T-helper 2 cell treated with Interferon-gamma antibody and Interleukin-4, amounts not matched to agents 5 μg/mL and 100 μg/mL, for 36 hours (primary cell): ENCODE measurements at regions not wholly inside any gene's neighbourhood (a gene's known extent, or its start where the extent isn't known, plus 50 kb on each side); places are given as distances from the start of the nearest gene placed in this dataset.

Source experiments
- DNase-seq: peaks from one replicate; pipeline ENCODE4 v3.0.0; 2021; ENCODE audit warnings: low spot score
- H3K27ac Mint-ChIP-seq: one replicate; pipeline ENCODE4 v1.8.0; 2021; ENCODE audit warnings: mild to moderate bottlenecking, mixed read lengths
- H3K27me3 Mint-ChIP-seq: one replicate; pipeline ENCODE4 v1.8.0; 2021; ENCODE audit warnings: low read depth, mixed read lengths
- H3K36me3 Mint-ChIP-seq: one replicate; pipeline ENCODE4 v1.8.0; 2021; ENCODE audit warnings: low read depth, mixed read lengths
- H3K4me1 Mint-ChIP-seq: one replicate; pipeline ENCODE4 v1.8.0; 2021; ENCODE audit warnings: low read depth, mixed read lengths
- H3K4me3 Mint-ChIP-seq: one replicate; pipeline ENCODE4 v1.8.0; 2022; ENCODE audit warnings: mild to moderate bottlenecking, moderate library complexity, mixed read lengths
- H3K9me3 Mint-ChIP-seq: one replicate; pipeline ENCODE4 v1.8.0; 2021; ENCODE audit warnings: mixed read lengths

DNA sequence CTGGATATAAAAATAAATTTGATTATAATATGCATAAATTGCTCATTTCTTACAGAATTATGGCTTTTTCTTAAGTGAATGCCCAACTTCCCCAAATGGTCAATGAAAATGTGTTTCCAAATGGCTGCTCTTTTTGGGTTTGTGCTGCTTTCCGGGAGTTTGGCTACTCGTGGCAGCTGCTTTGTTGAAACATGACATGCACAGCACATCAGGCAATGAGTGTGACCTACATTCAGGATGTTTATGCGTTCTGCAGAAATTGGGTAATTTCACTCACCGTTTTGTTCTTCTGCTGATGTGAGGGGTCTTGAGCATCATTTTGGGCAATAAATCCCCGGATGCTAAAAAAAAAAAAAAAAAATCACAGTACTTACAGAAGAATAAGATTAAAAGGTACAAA, 825.0 kb upstream of the KLHL29 start:
- no peaks in the 10 kb centered on the region for H3K27me3 Mint-ChIP-seq
- no peak overlapping the region for H3K4me3 Mint-ChIP-seq
- no peak for DNase-seq
- no peak overlapping the region for H3K27ac Mint-ChIP-seq
- H3K9me3 Mint-ChIP-seq: peaks cover 15% of the 10 kb centered on the region
- H3K4me1 Mint-ChIP-seq: no peaks in the 10 kb centered on the region
- no peaks in the 10 kb centered on the region for H3K36me3 Mint-ChIP-seq

DNA sequence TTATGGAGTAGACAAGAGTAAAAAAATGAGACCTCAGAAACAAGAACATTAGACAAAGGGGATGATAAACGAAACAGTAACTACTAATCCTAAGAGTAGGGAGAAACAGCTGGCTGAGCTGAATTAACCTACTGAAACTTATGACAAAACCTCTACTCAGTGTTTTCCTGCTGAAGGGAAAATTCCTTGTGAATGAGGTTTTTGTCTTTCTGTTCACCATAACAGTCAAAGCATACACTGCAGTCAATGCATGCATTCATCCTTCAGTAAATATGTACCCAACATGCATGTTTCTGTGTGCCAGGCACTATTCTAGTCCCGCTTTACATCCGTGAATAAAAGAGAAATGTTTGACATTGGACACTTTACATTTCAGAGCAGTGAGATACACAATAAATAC, 805.6 kb upstream of the KLHL29 start:
- no peak for DNase-seq
- H3K9me3 Mint-ChIP-seq: peaks cover 33% of the 10 kb centered on the region
- H3K4me1 Mint-ChIP-seq: no peaks in the 10 kb centered on the region
- no peak overlapping the region for H3K27ac Mint-ChIP-seq
- no peaks in the 10 kb centered on the region for H3K27me3 Mint-ChIP-seq
- no peak overlapping the region for H3K4me3 Mint-ChIP-seq
- no peaks in the 10 kb centered on the region for H3K36me3 Mint-ChIP-seq

DNA sequence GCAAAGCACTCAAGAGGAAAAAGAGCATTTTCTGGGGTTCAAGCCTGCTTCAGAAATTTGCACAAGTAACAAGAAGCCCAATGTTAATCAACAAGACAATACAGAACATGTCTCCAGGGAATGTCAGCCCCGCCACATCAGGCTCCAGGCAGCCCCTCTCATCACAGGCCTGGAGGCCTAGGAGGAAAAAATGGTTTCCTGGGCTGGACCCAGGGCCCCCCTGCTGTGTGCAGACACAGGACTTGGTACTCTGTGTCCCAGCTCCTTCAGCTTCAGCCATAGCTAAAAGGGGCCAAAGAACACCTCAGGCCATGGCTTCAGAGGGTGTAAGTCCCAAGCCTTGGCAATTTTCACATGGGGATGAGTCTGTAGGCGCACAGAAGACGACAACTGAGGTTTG, 802.9 kb upstream of the KLHL29 start:
- Mint-ChIP-seq H3K36me3 (no peaks in the 10 kb centered on the region), H3K4me1 (no peaks in the 10 kb centered on the region), H3K27ac (no peak overlapping the region), H3K9me3 (peaks cover 33% of the 10 kb centered on the region), H3K27me3 (no peaks in the 10 kb centered on the region), H3K4me3 (no peak overlapping the region)
- no peak for DNase-seq

DNA sequence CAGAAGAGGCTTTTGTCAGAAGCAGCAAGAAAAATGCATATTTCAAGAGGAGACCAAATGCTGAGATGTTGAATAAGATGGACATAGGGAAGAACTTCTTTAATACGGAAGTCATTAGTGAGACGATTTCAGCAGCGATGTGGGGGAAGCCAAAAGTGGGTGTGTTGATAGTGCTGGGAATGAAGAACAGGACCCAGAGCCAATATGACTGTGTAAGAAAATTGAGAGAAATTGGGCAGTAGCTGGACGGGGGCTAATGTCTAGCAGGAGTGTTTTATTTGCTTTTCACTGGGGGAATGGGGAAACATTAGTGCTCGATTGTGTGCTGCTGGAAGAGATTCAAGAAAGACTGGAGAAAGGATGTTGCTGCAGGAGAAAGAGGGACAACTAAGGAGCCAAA, 788.7 kb upstream of the KLHL29 start:
- no peak for DNase-seq
- H3K4me3 Mint-ChIP-seq: no peak overlapping the region
- H3K4me1 Mint-ChIP-seq: no peaks in the 10 kb centered on the region
- H3K27ac Mint-ChIP-seq: no peak overlapping the region
- no peaks in the 10 kb centered on the region for H3K27me3 Mint-ChIP-seq
- no peaks in the 10 kb centered on the region for H3K36me3 Mint-ChIP-seq
- H3K9me3 Mint-ChIP-seq: peaks cover 18% of the 10 kb centered on the region

DNA sequence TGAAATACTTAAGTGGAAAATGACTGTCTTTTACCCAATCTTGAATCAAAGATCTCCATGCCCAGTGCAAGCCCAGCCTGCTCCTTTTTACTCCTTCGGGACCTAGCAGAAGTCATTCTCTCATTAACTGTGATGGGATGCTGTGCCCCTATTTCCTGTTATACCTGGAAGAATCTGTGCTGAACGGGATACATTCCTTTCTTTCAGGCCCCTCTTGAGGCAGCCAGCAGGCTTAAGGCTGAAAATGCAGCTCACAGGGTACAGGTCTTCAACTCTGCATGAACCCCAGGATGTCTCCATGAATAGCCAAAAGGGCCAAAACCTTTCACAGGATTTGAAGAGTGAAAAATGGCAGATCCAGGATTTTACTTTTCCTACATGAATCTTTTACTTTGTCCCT, 784.8 kb upstream of the KLHL29 start:
- no peaks in the 10 kb centered on the region for H3K36me3 Mint-ChIP-seq
- no peak for DNase-seq
- H3K4me1 Mint-ChIP-seq: no peaks in the 10 kb centered on the region
- H3K4me3 Mint-ChIP-seq: no peak overlapping the region
- no peaks in the 10 kb centered on the region for H3K9me3 Mint-ChIP-seq
- H3K27me3 Mint-ChIP-seq: no peaks in the 10 kb centered on the region
- H3K27ac Mint-ChIP-seq: no peak overlapping the region

DNA sequence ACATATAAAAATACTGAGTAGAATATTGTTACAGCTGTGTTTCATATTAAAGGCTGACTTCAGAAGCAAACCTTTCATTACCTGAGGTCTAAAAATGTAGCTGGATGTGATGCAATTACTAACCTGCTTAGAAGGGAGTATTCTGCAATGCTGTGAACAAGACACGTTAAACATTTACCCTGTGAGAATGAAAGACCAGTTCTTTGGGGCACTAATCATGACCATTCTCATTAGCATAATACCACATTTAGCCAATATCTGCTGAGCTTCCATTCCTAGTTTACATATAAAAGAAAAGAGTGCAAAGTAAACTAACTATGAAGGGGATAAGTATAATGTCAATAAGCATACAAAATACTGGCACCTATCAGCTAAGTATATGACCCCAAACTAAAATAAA, 784.0 kb upstream of the KLHL29 start:
- Mint-ChIP-seq H3K27ac (no peak overlapping the region), H3K9me3 (no peaks in the 10 kb centered on the region), H3K36me3 (no peaks in the 10 kb centered on the region), H3K27me3 (no peaks in the 10 kb centered on the region), H3K4me3 (no peak overlapping the region), H3K4me1 (no peaks in the 10 kb centered on the region)
- no peak for DNase-seq

DNA sequence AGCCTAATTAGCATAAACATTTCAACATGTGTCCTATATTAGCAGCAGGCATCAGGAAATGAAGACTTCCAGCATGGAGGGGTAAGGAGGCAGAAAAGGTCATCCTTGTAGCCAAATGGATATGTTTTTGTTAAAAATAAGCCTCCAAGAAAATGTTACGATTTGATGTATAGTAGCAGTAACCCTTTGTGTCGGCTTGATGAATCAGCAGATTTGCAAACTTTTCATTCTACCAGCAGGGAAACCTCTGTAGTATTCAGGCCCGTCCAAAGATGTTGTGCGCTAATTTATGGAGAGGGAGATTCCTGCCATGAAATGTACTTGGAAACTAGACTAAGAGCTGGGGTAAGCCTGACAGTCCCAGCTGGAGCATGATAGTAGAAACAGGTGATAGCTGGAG, 780.8 kb upstream of the KLHL29 start:
- Mint-ChIP-seq H3K4me1 (no peaks in the 10 kb centered on the region), H3K27me3 (no peaks in the 10 kb centered on the region), H3K4me3 (no peak overlapping the region), H3K27ac (no peak overlapping the region), H3K36me3 (no peaks in the 10 kb centered on the region), H3K9me3 (no peaks in the 10 kb centered on the region)
- no peak for DNase-seq

DNA sequence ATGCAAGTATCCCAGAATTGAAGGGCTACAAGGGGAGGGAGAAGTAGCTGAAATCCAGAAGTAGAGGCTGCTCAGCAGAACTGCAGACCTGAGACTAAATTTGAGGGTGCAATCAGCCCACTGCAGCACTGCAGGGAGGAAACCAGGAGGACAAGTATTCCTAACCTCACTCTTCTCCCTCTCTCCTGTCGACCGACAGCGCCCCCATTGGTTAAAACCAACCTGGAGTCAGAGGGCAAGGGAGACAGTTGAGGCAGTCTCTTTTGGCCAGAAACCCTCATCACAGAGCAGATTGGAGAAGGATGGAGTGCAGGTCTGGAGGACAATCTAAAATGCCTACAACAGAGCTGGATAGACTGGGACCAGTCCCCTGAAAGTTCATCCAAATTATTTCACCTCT, 768.9 kb upstream of the KLHL29 start:
- Mint-ChIP-seq H3K36me3 (no peaks in the 10 kb centered on the region), H3K4me1 (no peaks in the 10 kb centered on the region), H3K9me3 (no peaks in the 10 kb centered on the region), H3K4me3 (no peak overlapping the region), H3K27me3 (no peaks in the 10 kb centered on the region), H3K27ac (no peak overlapping the region)
- no peak for DNase-seq

DNA sequence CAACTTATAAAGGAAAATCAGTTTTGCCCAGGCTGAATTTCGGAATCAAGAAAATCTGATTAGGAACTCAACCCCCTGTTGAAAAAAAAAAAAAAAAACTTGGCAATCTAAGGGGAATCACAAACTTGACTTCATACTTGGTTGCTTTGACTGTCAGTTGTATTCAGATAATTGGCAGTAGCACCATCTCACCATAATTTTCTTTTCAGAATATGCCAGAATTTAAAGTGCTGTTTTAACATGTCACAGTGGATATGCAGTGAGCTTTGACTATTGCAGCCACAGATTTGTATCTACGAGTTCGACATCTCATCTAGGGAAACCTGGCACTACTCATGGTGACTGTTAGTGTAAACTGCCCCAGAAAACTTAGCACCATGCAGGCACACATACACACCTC, 761.4 kb upstream of the KLHL29 start:
- Mint-ChIP-seq H3K9me3 (no peaks in the 10 kb centered on the region), H3K27me3 (no peaks in the 10 kb centered on the region), H3K27ac (no peak overlapping the region), H3K36me3 (no peaks in the 10 kb centered on the region), H3K4me1 (no peaks in the 10 kb centered on the region), H3K4me3 (no peak overlapping the region)
- no peak for DNase-seq

DNA sequence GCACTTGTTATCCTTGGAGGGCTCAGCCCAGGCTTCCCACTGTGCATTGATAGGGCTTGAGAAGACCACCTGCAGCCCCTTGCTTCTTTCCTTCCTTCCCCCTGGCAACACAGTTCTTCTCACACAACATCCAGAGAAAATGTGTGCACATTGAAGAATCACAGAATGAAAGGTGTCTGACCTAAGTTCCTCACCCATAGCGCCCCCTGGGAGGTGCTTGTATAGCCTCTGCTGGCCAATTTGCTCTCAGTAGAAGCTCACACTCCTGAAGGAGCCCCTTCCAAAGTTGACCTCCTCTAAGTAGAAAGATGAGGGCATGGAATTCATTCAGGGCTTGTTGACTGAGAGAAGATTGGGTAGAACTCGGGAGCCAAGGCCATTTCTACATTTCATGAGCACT, 758.4 kb upstream of the KLHL29 start:
- Mint-ChIP-seq H3K36me3 (no peaks in the 10 kb centered on the region), H3K27me3 (no peaks in the 10 kb centered on the region), H3K4me3 (no peak overlapping the region), H3K4me1 (no peaks in the 10 kb centered on the region), H3K27ac (no peak overlapping the region), H3K9me3 (peaks cover 2% of the 10 kb centered on the region)
- no peak for DNase-seq

DNA sequence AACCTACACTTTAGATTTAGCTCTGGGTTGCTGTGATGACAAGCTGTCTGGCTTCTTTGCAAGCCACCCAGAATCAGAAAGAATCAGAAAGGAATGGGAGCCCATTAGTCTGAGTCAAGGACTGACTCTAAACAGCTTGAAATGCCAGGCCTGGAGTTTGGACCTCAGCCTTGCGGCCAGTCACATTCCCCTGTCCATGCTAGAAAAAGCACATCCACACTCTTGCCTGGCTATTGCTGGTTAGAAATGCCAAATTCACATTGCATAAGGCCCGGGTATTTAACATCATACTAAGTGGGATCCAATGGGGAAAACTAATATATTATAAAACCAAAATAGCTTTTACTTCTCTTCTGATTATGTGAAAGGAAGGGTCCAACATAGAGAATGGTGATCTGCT, 756.8 kb upstream of the KLHL29 start:
- DNase-seq: no peak
- no peaks in the 10 kb centered on the region for H3K4me1 Mint-ChIP-seq
- no peaks in the 10 kb centered on the region for H3K36me3 Mint-ChIP-seq
- H3K27ac Mint-ChIP-seq: no peak overlapping the region
- H3K27me3 Mint-ChIP-seq: no peaks in the 10 kb centered on the region
- H3K9me3 Mint-ChIP-seq: peaks cover 7% of the 10 kb centered on the region
- no peak overlapping the region for H3K4me3 Mint-ChIP-seq

DNA sequence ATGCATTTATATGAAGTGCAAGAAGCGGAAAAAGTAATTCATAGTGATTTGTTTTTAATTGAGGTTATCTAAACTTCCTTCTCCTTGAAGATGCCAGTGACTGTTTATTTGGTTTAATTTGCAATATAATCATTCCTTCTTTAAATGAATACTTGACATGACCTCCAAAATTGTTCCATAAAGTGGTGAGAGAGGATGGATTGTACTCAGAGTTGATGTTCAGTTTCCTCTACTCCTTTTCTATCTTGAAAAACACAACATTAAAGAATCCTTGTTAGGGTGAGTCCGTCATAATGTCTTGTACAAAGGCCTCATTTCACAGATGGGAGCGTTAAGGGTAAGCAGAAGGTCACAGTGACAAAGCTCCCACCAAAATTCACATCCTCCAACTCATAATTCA, 756.1 kb upstream of the KLHL29 start:
- Mint-ChIP-seq H3K4me3 (no peak overlapping the region), H3K36me3 (no peaks in the 10 kb centered on the region), H3K9me3 (peaks cover 7% of the 10 kb centered on the region), H3K4me1 (no peaks in the 10 kb centered on the region), H3K27me3 (no peaks in the 10 kb centered on the region), H3K27ac (no peak overlapping the region)
- DNase-seq: no peak

DNA sequence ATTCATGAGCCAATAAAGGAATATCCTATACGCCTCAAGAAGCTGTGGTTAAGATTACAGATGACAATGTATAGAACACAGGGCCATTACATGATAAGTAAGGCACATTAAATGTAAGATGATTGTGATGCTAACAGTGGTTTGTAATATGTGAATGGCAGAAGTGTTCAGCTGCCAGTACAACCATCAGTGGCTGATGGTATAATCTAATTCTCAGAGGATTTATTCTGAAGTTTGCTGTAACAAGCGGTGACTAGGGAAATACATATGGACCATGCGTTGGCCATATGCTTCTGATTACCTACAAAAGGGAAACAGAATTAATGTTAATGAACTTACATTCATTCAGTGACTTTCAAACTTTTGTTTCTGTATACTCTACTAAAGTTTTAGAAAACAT, 750.8 kb upstream of the KLHL29 start:
- Mint-ChIP-seq H3K36me3 (no peaks in the 10 kb centered on the region), H3K4me1 (no peaks in the 10 kb centered on the region), H3K27ac (no peak overlapping the region), H3K27me3 (no peaks in the 10 kb centered on the region), H3K9me3 (peaks cover 7% of the 10 kb centered on the region), H3K4me3 (no peak overlapping the region)
- no peak for DNase-seq

DNA sequence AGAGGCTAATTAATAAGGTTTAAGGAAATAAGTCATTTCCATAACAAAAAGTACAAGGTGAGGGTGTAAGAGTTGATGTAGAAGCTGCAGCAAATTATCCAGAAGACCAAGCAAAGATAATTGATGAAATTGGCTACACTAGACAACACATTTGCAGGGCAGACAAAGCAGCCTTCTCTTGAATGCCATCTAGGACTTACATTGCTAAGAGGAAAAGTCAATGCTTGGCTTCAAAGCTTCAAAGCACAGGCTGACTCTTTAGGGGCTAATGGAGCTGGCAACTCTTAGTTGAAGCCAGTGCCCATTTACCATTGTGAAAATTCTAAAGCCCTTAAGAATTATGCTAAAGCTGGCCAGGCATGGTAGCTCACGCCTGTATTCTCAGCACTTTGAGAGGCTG, 728.6 kb upstream of the KLHL29 start:
- Mint-ChIP-seq H3K27ac (no peak overlapping the region), H3K9me3 (peaks cover 13% of the 10 kb centered on the region), H3K36me3 (no peaks in the 10 kb centered on the region), H3K4me3 (no peak overlapping the region), H3K27me3 (no peaks in the 10 kb centered on the region), H3K4me1 (no peaks in the 10 kb centered on the region)
- no peak for DNase-seq

DNA sequence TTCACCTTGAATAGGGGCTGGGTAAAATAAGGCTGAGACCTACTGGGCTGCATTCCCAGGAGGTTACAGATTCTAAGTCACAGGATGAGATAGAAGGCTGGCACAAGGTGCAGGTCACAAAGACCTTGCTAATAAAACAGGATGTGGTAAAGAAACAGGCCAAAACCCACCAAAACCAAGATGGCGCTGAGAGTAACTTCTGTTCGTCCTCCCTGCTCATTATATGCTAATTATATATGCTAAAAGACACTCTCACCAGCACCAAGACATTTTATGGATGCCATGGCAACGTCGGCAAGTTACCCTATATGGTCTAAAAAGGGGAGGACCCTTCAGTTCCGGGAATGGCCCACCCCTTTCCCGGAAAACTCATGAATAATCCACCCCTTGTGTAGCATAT, 711.5 kb upstream of the KLHL29 start:
- no peak overlapping the region for H3K27ac Mint-ChIP-seq
- H3K4me1 Mint-ChIP-seq: no peaks in the 10 kb centered on the region
- H3K4me3 Mint-ChIP-seq: no peak overlapping the region
- DNase-seq: no peak
- no peaks in the 10 kb centered on the region for H3K36me3 Mint-ChIP-seq
- H3K27me3 Mint-ChIP-seq: no peaks in the 10 kb centered on the region
- no peaks in the 10 kb centered on the region for H3K9me3 Mint-ChIP-seq

DNA sequence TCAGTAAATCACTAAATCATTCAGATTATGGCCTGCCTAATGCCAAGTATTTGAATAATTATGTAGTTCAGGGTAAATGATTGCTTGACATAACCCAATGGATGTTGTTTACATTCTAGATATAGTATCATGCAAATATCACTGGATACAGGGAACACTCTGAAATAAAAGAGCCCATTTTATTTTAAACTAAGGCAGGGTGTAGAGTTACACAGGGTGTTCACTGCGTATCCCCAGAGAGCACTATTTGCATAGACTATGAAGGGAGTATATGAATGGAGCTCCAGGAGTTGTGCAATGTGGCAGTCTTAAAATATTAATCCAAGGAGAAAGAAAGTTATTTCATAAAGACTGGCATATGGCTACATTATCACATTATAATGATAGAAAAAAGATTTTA, 701.1 kb upstream of the KLHL29 start:
- no peak for DNase-seq
- H3K27me3 Mint-ChIP-seq: no peaks in the 10 kb centered on the region
- no peak overlapping the region for H3K4me3 Mint-ChIP-seq
- no peak overlapping the region for H3K27ac Mint-ChIP-seq
- no peaks in the 10 kb centered on the region for H3K36me3 Mint-ChIP-seq
- no peaks in the 10 kb centered on the region for H3K4me1 Mint-ChIP-seq
- peaks cover 4% of the 10 kb centered on the region for H3K9me3 Mint-ChIP-seq
